Erythroblast (primary cell): ENCODE measurements at regions not wholly inside any gene's neighbourhood (a gene's known extent, or its start where the extent isn't known, plus 50 kb on each side); places are given as distances from the start of the nearest gene placed in this dataset.

ENCODE experiments used
- GATA1 ChIP-seq: IDR thresholded peaks from 2 replicates; pipeline ENCODE4 v1.6.1; 2011; ENCODE audit warnings: low read depth, mild to moderate bottlenecking, control low read depth, low read length, moderate library complexity
- POLR2A ChIP-seq: IDR thresholded peaks from 2 replicates; pipeline ENCODE4 v1.6.1; 2011; ENCODE audit warnings: mild to moderate bottlenecking, low read length

DNA sequence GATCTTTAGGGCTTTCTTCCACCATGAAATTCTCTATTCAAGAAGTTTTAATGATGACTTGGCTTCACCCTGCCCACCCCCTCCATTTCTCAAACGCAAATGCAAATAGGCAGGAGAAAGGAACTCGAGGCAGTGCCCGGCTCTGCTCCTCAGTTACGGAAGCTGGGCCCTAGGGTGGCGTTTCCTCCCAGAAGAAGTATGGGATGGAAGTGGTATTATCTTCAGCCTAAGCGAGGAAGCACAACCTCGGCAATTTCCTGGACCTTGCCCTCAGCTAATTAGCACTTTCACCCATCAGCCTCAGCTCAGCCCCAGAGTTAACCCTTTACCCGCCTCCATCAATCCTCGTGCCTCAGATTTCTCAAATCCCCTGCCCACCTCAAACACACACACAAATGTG lies 58.2 kb upstream of the LRRC55 start:
- TF ChIP-seq POLR2A (no peak), GATA1 (no peak)
